SIG-M5 treated with dmso at 0.1 percent for 504 hours (cell line): ENCODE measurements at regions not wholly inside any gene's neighbourhood (a gene's known extent, or its start where the extent isn't known, plus 50 kb on each side); places are given as distances from the start of the nearest gene placed in this dataset.

Experiments used
- DNase-seq: peaks from one replicate; lab custom pipeline; 2025; ENCODE audit not compliant: unreplicated experiment; lab: John Stamatoyannopoulos, UW

DNA sequence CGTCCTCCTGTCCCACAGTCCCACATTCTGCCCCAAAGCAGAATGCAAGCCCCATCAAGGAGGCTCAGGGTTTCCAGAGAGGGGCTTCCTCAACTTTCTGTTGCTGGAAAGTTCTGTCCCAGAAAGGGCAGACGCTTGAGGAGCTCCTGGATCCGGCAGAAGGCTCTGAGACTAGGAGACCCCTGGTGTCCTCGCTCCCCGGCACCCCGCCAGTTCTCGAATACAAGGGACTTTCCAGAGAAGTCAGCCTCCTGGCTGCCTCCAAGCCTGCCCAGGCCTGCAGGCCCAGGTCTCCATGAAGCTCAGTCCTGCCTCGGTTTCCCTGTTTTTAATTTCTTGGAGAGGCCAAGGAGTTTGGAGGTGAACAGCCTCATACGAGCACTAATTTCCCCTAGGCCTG is 150.4 kb downstream of the CEBPB start:
- DNase-seq, result no peak

DNA sequence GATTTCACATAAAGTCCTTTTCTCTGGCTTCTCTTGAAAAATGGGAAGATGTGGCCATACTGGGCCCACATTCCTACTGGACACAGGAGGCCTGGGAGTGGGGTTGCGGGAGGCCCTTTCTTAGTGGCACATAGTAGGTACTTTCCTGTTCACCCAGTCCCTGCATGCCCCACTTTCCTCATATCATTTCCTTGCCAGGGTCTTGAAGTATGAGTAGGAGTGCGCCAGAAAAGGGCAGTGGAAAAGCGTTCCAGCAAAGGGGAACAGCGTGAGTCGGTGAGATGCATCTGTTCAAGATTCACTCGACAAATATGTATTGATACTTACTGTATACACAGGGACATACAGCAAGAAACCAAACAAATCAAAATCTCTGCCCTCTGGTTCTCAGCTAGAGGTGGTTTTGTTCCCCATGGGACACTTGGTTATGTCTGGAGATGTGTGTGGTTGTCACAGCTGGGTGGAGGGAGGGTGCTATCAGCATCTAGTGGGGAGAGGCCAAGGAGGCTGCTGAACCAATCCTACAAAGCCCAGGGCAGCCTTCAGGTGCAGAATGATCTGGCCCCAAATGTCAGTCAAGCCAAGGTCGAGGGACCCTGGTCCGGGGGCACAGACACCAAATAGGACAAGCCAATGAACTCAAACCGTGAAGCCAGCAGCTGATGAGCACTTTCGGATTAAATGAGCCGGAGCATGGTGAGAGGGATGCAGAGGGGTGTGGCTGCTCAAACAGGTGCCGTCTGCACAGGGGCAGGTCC is 151.4 kb downstream of the CEBPB start:
- no peak for DNase-seq

DNA sequence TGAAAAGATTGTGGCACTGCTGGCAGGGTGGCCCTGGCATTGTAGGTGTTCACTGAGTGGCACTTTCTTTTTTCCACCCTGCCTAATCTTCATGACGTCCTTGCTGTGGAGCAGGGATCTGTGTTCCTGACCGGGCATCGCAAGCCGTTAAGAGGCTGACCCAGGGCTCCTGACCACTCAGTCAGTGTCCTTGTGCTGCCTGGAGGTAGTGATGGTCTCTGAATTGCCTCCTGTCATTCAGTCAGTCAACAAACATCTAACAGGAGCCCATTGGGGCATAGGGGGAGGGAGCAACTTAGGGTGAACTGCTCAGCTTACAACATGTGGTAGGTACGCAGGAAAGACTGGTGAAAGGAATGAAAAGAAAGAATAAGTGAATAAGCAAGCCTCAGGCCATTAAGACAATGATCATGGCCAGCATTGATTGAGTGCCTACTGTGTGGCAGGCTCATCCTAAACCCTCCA is 152.0 kb downstream of the CEBPB start:
- no peak for DNase-seq

DNA sequence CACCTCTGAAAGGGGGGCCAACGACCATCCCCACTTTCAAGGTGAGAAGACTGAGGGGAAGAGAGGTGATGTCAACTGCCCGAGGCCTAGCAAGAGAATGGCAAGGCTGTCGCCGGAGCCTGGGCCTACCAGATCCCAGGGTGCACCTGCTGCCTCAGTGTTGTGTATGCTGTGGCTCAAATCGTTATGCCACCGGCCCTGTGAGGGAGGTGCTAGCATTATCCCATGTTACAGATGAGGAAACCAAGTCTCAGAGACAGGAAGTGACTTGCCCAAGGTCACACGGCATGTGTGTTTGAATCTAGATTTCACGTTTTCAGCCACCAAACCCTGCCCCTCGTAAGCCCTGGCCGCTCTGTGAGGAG is 152.5 kb downstream of the CEBPB start:
- no peak for DNase-seq

DNA sequence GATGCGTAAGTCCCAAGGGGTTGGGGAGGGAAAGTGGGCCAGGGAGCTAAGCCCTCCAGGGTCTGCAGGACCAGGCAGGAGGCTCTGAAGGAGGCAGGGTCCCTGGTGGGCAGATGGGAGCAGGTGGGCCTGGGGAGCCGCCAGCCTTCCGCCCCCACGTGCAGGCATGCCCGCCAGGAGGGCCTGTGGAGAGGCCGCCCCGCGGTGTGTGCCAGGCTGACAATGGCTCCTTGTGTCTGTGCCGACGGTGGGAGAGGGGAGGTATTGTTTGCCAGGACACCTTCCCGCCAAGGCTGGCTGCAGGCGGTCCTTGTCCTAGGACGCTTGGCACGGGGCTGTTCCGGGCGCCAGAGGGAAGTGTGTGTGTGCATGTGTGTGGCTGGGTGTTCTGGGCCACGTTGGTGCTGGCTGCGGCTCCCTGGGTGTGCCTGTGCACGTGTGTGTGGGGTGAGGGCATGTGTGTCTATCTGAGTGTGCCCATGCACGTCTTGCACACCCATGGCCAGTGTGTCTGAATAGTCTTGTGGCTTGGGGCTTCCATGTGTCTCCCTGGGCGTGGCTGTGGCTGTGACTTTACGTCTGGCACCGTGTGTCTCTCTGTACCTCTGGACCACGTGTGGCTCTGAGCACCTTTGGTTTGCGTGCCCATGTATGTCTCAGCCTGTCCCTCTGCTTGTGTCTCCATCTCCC is 153.0 kb downstream of the CEBPB start:
- no peak for DNase-seq

DNA sequence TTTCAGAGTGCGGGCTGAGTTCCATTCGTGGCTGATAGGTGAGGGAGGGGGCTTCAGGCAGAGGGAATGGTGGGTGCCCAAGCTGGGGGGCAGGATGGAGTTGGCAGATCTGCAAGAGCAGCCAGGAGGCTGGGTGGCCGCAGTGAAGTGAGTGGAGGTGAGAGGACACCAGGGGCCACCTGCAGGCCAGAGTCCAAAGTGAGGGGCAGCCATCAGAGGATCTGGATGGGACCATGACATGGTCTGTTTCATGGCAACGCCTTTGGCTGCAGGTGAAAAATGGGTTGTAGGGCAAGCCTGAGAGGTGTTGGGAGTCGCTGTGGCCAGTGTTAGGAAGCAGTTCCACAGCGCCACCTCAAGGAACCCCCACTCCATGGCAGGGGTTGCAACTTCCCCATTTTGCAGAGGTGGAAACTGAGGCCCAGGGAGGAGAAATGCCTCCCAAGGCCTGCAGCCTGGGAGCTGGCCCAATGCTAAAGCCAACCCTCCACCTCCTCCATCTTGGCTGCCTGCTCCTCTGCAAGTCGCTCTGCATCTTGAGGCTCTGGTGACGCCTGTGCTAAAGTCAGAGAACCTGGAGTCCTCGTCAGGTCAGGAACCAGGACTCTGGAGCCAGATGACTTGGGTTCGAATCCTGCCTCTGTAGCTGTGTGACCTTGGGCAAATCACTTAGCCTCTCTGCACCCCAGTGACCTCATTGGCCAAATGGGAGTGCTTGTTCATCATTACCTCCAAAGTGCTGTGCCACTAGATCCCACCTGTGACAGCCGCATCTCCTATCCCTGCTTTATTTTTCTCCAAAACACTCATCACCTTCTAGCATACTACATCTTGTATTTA is 153.8 kb downstream of the CEBPB start:
- DNase-seq, result no peak

DNA sequence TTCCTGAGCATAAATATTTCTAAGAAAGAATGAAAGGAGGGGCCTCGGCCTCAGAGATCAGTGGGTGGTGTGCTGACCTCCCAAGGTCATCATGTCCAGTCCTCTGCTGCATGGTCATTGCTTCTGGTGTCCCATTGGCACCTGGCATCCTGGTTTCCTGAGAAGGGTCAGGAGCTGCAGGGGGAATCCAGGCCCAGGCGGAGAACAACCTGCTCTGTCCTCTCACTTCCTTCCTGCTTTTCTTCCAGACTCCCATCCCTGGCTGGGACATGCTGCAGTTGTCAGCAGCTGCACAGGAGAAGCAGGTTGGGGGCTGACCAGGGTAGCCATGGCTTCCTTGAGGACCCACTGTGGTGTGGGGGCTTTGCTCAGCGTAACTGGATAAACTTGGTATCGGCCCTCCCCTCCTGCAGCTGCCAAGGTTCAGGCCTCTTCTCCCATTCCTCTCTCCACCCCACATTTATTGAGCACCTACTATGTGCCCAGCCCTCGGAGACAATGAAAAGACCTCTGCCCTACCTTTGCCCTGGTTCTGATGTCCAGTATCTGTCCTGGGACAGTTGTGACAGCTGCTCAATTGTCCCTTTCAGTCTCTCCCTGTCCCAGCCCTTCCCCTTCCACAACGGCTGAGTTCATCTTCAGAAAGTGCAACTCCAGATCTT is 155.2 kb downstream of the CEBPB start:
- DNase-seq, result no peak

DNA sequence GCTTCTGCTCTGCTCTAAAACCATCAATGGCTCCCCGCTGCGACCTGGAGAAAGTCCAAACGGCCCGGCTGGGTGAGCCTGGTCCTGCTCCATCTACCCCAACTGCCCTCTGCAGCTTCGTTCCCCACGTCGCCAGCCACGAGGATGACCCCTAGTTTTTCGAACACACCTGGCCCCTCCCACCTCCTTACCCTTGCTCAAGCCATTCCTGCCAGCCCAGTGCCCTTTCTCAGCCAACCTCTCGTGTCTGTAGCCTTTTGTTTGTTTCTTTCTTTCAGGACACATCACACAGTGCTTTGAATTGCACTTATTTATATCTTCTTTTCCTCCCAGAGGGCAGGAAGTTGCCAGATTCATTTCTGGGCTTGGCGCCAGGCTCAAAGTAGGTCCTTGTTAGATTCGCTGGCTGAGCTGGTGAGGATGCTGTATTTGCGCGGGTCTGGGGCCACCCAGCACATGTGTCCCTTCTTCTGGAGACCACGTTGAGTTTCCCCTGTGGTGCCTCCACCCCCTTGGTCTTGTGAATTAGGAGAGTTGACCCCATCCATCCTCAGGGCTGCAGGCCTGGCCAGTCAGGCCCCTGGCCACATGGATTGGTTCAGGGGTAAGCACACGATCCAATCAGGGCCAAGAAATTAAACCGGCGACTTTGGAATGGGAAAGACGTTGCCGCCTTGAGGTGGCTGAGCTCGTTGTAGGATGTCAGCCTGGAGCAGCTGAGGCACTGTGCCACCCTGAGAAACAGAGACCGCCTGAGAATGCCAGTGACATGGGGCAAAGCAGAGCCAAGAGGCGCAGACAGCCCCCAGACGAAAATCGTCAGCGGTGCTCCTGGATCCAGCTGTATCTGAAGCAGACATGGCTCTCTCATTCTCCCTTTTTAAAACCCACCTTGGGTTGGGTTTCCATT is 156.0 kb downstream of the CEBPB start:
- DNase-seq, result peak; percentile 51

DNA sequence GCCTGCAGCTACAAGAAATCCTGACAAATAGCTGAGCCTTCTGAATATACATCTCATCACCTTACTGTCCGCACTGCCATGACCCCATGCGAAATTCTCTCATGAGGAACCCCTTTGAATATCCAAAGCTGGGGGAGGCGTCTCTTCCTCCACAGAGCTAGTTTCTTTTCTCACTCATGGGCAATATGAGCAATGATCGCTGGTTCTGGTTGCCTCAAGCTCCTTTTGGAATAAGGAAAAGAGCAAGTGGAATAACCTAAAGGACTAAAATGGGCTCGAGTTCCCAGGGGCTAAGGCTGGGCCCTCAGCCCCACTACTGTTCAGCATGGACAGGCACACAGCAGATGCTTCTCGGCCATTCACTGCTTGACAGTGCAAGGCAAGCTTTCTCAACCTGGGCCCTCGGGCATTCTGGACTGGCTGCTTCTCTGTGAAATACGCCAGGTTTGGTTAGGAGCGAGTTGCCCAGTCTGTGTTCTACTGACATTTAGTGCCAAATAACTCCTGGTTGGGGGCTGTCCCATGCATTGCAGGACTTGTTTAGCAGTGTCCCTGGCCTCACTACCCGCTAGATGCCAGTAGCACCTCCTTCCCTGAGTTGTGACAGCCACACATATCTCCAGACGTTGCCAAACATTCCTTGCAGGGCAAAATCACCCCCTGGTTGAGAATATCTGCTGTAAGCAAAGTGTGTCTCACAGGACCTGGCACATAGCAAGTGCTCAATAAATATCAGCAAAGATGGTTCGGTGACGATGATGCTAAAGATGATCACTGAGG is 156.8 kb downstream of the CEBPB start:
- DNase-seq, result no peak

DNA sequence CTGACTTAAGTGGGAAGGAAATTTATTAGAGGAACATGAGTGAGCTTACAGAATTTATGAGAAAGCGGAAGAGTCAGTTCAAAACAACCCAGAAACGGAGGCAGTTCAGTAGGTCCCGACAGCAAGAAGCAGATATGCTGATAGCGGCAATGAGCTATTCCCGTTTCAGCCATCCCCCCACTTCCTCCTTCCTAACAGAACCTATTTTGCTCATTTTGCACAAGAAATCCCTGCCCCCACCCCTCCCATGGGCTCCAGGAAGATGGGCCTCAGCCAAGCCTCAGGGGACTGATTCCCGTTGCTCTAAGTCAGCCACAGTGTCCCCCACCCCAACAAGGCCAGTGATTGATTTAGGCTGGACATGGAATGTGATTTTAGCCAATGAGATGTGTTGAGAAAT is 157.5 kb downstream of the CEBPB start:
- peak; percentile 96 for DNase-seq

DNA sequence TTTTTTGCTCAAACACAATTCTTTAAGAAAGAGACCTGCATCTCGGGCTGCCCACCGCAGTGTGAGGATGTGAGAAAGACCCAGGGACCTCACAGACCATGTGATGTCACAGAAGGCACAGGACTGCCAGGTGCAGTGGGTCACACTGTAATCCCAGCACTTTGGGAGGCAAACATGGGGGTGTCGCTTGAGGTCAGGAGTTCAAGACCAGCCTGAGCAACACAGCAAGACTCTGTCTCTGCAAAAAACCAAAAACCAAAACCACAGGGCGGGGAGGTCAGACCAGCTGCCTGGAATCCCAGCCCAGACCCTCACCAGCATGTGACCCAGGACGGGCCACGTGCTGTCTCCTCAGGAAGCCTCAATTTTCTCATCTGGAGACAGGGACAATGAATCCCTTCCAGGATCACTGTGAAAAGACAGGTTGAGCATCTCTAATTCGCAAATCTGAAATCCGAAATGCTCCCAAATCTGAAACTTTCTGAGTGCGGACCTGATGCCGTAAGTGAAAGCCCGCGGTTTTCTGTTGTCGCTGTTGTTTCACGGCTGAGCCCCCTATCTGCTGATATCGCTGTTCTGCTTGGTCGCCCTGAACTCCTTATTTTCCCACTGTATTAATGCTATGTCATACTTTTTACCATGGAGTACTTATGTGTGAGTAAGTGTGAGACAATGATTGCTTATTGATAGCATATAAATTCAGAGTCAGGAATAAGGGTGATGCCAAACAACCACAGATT is 159.5 kb upstream of the PTPN1 start:
- no peak for DNase-seq

DNA sequence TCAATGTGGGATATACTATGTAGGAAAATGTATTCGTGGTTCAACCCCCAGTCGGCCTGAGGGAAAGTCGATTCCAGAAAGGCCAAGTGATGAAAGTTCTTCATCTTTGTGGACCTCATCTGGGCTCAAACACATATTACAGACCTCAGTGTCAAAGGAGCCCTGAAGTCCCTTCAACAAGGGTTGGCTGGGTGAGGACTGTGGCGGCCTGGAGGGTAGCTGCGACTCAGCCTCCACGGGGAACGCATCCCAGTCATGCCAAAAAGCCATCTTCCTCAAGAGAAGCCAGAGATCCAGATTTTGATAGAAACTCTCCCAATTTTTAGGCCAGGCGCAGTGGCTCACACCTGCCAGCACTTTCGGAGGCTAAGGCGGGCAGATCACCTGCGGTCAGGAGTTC is 158.6 kb upstream of the PTPN1 start:
- DNase-seq, result no peak

DNA sequence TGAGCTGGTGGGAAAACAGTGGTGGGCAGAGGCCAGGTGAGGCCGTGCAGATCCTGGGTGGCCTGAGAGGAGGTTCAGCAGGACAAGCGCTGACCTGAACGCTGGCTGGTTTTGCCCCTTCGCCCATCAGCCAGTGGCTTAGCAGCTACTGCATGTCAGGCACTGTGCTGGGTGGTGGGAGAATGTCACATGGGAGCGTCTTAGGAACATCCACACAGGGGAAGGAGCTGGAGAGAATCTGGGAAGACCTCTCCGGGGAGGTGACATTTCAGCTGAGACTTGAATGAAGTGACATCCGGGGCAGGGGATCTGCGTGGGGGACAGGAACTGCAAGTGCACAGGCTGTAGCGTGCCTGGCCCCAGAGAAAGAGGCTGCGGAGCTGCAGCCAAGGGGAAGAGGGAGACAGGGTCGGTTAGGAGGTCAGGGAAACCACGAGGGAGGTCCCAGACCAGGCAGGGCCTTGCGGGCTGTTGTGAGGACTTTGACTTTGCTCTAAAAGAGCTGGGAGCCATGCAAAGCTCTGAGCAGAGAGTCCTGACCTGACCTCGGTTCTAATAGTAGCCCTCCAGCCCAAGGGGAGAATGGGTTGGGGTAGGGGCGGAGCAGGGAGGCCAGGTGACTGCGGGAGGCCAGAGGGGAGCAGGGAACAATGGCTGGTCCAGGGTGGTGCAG is 156.8 kb upstream of the PTPN1 start:
- no peak for DNase-seq

DNA sequence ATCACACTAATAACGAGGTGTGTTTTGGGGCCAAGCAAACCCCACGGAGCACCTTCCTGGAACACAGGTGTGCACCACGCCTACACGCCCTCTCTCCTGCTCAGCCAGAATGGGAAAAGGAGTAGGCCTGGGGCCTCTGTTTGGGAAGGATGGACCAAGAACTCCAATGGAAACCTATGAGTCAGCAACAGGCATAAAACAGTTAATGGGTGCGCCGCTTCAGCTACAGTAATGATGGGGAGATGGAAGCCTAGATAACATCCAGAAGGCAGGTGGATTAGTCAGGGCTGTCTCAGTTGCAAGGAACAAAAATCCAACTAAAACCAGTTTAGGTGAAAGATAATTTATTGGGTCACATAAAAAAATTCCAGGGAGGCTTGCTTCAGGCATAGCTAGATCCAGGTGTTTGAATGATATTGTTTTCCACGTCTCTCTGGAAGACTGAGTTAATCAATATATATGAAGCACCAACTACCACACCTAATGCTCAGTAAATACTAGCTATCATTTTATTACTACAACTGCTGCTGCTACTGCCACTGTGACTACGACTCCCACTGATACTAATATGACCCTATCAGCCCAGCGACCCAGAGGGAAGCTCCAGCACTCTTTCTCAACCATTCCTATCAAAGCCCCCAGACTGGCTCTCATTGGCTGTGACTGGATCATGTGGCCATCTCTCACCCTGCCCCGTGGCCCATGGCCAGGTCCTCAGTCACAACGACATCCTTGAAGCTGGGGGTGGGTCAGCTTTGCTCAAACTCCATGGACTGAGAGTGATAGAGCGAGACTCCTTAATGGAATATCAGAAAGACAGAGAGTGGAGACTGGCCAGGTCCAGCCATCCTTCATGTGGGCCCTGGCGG is 155.2 kb upstream of the PTPN1 start:
- peak; percentile 39 for DNase-seq

DNA sequence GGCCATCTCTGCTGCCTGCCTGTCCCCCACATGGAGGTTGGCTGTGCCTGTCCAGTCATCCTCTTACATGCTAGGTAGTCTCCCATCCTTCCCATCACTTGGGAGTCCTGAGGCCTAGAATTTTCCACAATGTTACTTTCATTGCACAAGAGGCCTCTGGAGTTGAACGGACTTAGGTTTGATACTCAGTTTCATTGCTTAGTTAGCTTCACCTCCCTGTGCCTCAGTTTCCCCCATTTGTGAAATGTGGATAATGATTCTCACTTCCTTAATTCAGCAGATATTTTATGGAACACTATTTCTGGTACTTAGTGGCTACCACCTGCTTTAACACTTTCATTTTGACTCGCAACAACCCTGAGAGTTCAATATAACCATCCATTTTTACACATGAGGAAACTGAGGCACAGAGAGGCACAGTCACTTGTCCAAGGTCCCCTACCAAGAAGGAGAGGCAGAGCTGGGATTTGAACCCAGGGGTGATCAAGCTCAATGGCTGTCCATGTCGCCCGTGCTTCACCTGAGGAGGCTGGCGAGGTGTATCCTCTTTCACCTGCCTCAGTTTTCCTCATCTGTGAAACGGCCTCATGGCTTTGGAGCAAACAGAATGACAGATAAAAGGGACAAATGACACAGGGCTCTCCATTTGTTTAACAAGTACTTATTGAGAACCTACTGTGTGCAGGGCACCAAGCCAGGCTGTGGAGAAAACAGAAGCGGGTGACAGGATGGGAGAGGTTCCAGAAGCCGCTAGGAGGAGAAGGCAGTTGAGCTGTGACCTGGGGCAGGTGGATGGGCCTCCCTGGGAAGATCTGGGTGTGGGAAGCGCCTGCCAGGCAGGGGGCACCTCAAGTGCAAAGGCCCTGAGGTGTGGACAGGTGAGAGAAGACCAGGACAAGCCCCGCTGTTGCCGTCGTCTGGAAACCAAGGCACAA is 154.3 kb upstream of the PTPN1 start:
- DNase-seq, result no peak

DNA sequence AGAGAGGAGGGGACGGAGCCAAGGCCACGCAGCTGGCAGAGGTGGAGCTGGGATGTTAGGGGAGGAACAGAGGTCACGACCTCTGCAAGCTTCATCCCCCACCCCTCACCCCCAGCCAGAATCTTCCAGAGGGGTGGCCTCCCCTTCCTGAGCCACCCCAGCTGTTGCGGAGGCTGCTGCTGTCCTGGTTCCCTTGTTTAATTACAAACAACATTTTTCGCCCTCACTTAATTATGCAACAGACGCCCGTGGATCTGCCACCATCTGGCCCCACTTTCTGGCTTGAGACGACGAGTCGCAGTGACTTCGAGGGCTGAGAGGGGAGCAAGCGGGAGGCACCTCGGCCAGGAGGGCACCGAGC is 153.7 kb upstream of the PTPN1 start:
- no peak for DNase-seq
